Amygdala (tissue), 56 donors: ENCODE measurements at regions not wholly inside any gene's neighbourhood (a gene's known extent, or its start where the extent isn't known, plus 50 kb on each side); places are given as distances from the start of the nearest gene placed in this dataset.
"Not testable (repeated sequence)": the region's sequence is repeated elsewhere in the genome, so short reads cannot be mapped to it uniquely, and the experiment has no call there.

Experiments
- DNase-seq, 56 donors: peaks; one replicate each; lab custom pipeline; 2025; lab: John Stamatoyannopoulos, UW

DNA sequence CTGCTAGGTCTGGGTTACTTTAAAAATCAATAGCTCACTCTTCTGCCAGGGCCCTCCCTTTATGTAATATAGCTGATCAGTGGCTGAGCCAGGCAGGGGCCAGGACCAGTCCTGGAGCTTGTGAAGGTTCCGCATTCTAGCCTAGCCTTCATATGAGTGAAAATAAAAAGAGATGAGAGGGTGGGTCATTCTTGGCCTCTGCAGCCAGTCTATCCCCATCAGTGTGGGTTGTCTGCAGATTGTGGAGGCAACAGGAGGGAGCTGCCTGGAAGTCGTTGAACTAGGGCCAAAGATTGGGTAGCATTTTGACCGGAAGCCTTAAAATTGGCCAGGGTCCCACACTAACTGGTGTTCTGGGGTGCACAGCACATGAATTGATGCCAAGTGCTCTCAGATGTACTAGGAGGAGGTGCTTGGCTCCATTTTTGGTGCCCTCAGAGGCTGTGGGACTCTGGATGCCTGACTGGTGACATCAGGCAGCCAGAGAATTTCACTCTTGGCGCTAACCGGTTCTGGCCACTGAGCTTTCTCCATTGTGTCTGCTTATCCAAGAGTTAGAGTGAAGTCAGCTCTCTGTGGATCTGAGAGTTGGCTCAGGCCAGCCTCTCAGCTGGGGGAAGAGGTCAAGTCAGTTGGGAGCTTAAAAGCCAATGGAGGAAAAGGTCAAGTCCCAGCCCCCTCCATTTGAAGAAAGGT lies 66.5 kb upstream of the IKBKE start:
- not testable (repeated sequence) for DNase-seq

- not testable (repeated sequence) for DNase-seq
These were observed 65.8 kb upstream of the IKBKE start for GRCh38 chr1:206404309-206405027.

DNA sequence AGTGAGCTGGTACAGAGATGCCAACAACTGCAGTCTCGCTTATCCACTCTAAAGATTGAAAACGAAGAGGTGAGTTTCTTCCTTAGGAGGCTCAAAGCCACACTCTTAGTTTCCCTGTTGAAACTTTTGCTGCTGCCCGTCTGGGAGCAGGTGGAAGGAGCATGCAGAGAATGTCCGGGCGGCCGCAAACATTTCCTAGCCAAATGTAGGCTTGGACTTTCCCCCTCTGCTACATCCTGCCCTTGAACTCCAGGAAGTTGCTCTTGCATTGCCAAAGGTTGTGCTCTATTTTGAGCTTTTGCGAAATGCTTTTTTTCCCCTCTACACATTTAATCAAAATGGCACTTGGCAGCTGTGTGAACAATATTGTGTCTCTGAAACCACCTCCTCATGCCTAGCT lies 65.0 kb upstream of the IKBKE start:
- not testable (repeated sequence) for DNase-seq

DNA sequence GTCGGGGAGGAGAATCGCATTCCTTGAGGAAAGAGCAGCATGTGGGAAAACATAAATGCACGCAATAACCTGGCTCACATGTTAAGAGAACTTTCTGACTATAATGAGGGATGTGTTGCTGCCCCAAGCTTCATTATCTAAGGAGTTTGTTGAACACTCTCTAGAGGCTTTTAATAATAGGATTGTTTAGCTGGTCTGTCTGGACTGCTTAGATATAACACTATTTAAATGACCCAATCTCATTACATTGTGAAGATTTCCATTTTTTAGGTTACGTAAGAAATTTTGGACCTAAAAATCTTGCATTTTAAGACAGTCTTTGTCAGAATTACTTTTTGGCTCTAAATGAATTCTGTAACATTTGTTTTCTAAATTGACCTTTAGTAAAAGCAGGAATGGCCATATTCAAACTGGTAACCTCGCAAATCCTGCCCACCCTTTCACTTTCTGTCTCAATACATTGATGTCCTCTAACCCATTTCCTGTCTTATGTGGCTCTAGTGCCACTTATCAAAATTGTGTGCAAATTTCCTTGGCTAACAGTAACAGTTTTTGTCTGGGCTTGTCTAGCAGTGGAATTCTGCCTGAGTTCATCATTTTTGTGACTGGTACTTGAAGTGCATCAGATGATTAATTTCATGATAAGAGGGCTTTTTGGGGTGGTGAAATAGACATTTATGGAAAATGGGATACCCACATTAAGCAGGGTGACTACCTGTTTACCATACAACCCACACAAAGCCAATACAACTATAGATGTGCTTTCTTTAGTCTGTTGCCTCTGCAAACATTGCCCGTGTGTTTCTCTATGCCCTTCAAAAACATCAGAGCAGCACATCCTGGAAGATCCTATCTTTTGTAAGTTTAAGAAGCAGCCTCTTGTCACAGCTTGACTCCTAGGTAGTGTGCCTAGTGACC lies 61.6 kb upstream of the IKBKE start:
- DNase-seq = not testable (repeated sequence)

DNA sequence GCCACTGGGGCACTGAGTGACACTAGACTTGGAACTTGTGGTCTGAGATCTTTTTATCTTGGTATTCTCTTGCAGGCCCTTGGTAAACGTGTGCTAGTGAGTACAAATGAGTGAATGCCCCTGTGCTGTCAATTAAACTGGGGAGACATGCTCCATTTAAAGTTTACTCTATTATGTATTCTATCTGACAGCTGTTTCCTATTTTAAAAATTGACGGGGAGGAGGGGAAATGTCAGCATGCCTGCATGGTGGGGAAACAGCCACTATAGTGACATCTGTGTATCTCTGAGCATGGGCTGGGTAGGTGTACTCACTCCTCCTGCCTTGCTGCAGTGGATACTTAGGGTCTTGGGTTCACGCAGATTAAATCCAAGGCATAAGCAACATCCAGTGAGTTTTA lies 59.0 kb upstream of the IKBKE start:
- DNase-seq = no peak

DNA sequence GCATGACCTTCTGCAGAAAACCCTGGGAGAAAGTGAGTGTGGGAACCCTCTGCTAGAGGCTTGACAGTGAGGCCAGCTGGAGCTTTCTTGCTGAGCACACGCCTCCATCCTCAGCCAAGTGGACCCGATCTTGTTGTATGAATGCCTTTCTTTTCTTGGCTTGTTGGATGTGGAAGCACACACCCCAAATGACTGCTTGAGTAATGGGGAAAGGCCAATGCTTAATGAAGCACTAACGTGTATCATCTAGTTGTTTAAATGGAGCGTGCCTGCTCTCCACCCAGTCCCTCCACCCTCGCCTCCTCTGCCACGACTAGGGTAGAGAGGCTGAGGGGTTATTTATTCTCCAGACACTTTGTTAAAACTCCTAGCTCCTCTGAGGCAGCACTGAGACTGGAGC lies 54.3 kb upstream of the IKBKE start:
- DNase-seq = no peak

- no peak for DNase-seq
These were observed 52.3 kb upstream of the IKBKE start for GRCh38 chr1:206417774-206418614.

GRCh38 chr1:206419250-206419649 lies 51.0 kb upstream of the IKBKE start:
- DNase-seq = no peak

GRCh38 chr1:206419783-206420182 lies 50.5 kb upstream of the IKBKE start:
- DNase-seq = no peak

GRCh38 chr1:206420471-206420870 lies 49.8 kb upstream of the IKBKE start:
- DNase-seq = no peak
